T-helper 1 cell (primary cell): ENCODE measurements at regions not wholly inside any gene's neighbourhood (a gene's known extent, or its start where the extent isn't known, plus 50 kb on each side); places are given as distances from the start of the nearest gene placed in this dataset.

Experiments used
- DNase-seq, 5 donors: peaks; one replicate each; pipeline ENCODE4 v3.0.0-alpha.2; 2012 to 2020

DNA sequence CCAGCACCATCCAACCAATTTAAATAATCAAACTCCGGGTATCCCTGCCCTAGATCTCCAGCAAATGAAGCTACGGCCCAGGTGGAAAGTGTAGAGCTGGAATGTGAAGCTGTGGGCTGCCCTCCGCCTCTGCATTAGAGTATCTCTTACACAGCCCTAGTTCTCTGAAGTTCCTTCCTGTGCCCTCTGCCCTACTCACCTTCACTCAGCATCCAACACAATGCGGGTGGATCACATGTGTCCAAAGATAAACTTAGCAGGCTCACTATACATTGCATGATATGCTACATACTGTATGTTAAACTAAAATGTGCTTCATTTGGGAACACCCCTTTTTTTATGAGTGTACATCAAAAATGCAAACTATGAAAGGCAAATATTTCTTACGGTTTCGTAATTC lies 70.0 kb upstream of the RAD23B start:
- peak in 1 of 5 donors; percentile 4 for DNase-seq

DNA sequence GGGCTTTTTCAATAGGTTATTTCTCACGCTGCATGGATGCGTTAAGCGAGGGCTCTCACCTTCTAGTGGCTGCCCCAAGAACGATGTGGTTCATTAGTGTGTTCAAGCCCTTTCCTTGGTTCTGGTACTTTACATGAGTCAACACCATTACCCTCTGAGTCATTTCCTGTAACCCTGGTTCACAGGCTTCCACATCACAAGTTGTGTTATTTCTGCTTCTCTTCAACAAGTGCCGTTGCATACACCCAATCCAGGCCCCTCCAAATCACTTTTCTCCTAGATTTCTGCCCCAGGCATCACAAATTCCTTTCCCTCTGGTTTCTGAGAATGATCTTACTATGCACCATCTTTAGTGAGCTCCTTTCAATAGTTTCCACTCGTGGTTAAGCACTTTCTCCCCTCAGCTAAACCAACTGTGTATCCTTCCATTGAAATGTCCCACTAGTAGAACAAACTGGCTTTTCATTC lies 69.5 kb upstream of the RAD23B start:
- peak in 1 of 5 donors; percentile 73 for DNase-seq

DNA sequence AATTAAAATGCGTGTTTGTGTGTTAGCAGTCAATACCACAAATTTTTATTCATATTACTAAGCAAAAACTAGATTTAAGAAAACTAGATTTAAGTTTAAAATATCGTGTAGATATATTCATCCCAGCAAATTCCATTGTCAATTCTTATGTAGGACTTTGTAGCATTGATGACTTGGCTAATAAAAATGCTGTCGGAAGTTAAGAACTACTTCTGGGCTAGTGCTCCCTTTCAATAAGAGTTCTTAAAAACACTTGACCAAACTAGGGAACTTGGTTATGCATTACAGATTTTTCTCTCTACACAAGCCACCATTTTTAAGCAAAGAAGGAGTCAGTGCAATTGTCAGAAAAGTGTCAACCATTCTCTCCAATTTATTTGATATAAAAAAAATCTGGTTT lies 68.7 kb upstream of the RAD23B start:
- DNase-seq = no peak

DNA sequence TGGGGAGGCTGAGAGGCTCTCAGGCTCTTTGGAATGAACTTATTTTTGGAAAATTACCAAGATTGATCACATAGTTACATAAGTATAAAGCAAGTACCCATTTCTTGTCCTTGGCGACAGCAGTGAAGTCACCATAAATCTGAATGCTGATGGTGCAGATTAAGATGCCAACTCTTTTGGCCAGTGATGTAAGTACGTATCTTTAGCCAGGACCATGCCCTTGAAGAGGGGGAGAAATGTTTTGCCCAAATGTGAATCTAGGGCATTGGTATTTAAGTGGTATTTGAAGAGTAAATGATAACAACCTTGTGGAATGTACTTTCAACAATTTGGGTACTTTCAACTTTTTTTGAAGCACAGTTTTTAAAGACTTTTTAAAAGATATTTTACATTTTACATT lies 68.2 kb upstream of the RAD23B start:
- DNase-seq = no peak

DNA sequence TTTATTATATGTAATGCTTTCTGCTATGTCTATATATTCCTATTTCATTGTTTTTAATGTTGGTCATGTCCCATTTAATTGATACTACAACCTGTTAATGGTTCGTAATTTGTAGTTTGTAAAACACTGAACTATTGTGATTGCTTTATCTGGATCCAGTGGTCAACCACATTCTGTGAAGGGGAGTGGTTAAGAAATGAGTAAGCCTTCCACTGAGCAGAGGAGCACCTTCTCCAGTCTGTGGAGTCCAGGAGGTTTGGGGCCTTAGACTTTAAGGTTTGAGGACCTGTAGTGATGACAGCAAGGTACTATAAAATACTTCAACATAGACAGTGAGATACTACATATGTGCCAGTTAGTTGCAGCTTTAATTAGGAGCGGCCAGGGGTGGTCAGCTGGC lies 67.7 kb upstream of the RAD23B start:
- DNase-seq = peak in 1 of 5 donors; percentile 5

DNA sequence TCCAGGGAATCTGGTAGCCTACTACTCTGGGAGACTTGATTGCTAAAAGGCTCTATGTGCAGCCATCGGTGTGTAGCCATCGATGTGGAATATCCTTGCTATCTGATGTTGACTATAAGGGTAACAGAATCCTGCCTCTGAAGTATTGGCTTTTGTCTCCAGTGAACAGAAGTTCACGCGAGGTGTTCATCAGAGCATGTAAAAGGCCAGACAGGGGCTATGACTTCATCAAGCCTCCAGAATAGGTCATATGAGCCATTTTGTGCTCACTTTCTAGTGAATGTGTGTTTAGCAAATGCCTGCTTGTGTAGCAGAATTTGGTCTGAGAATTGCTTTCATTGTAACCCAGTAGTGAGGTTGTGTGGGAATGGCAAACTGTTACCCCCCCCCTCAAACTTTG lies 66.8 kb upstream of the RAD23B start:
- DNase-seq = no peak

DNA sequence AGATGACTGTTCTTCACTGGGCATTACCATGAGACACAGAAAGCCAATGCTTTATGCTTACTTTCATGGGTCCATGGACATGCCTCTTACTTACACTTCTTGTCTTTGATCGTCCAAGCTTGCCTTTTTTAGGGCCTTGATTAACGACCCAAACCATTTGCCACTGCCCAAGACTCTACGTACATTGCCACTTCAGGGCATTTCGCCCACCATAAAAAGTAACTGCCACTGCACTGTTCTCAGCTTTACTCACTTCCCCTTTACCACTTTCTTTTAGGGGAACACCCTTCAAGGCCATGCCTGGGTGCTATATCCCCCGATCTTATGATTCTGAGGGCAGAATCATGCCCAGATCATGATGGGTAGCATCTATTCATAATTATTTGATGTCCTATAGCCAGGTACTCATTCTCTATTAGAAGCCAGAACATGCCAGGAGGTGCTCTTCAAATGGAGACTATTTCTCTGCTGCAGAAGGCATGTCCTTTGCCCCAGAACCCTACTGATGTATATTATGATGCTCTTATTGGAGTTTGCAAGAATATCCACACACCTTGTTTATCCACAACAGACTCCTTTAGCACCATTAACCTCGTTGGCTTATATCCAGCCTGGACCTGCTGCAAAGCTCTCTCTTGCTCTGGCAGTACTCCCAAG lies 64.1 kb upstream of the RAD23B start:
- no peak for DNase-seq

DNA sequence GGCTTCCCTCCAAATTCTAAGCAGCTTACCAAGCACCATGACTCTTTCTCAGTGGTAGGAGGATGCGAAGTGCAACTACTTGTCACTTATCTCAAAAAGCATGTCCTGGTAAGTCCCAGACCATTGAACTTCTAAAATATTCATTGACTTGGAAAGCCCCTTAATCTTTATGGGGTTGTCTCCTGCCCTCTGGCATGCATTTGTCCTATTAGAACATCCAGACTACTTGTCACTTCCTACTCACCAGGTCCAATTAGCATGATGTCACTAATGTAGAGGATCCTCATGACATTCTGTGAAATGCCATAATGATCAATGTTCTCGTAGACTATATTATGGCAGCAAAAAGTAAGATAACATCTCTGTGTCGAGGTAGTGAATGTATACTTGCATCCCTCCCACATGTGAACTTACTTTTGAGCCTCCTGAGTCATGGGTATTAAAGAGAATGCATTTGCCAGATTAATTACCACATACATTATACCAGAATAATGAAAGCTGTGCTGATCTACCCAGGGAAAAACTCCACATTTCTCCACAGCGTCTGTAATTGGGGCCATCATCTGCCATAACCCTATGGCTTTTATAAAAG lies 63.5 kb upstream of the RAD23B start:
- DNase-seq = no peak

DNA sequence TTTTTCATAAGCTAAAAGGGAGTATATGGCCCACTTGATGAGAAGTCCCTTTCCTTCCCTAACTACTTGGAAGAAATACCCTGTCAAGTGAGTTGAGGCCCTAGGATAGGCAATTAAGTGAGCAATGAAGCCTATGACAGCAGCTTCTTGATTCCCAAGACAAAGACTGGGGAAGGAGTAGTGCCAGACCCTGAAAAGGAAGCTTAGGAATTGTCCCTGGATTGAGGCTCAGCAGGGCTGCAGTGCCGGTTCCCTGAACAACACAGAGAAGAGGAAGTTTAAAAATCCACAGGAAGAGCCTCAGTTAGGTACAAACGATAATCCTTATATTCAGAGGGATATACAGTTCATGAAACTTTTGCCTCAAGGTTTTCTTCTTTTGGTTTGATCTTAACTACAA lies 61.8 kb upstream of the RAD23B start:
- no peak for DNase-seq

DNA sequence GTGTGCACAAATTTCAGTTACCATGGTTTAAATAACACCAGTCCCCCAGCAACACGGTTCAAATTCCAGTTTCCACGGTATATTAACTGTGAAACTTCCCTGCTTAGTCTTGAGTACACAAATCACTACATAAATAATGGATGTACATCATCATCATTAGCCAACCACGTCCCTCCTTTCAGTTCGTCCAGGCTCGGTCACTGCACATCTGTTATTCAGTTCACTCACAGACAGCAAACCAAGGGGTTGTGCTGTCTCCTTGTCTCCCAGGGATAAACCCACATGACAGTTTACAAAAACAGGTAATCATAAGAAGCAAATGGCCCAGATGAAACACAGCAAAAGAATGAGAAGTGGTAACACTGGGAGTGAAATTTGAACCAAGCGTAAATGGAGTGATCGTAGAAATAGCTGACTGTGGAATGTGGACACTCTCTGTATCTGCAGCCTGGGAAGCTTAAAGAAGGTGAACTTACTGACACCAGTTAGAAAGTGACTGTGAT lies 61.0 kb upstream of the RAD23B start:
- DNase-seq = no peak

DNA sequence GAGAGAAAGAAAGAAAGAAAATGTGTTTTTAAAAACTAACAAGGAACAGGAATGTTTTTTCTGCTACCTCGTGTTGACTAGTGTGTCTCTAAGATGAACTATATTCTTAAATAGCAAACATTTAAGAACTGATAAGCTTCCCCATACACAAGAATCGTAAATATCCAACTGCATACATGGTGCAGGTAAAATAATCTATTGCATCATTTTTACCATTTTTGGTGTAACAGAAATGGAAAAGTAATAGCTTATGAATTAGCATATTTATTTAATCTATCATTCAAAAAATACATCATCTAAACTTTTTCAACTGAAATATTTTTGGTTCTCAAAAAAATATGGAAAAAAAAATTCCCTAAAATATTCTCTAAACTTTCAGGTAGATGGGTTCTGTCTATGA lies 59.7 kb upstream of the RAD23B start:
- no peak for DNase-seq

DNA sequence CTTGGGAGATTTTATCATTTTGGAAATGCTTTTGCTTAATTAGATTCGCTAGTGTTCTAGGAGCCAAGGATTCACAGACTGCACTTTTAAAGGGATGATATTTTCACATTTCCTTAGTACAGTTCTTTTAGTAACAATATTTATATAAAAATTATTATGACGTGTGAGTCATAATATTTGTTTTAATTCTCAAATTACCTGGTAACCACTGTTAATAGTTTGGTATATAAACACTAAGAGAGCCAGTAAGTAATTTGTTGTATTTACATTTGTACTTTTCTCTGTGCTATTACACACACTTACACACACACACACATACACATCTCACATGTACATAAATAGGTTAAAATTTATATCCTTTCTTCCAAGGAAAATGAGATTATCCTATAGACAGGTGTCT lies 58.8 kb upstream of the RAD23B start:
- DNase-seq = no peak

DNA sequence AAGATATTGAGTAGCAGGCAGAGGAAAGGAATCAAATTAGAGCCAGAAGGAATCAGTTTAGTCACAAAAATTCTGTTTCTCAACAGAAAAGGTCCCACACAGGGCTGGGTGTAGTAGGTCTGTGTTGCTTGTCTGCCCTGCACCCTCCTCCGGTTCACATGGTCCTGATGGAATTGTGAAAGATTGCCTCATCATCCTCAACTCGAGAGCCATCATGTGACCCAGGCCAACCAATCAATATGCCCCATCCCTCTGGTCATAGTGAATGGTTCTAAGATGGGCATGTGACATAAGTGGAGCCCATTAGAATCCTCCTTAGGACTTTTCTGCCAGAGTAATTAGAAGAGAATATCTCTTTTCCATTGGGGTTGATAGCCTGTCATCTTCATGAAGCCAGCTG lies 56.7 kb upstream of the RAD23B start:
- DNase-seq = no peak

DNA sequence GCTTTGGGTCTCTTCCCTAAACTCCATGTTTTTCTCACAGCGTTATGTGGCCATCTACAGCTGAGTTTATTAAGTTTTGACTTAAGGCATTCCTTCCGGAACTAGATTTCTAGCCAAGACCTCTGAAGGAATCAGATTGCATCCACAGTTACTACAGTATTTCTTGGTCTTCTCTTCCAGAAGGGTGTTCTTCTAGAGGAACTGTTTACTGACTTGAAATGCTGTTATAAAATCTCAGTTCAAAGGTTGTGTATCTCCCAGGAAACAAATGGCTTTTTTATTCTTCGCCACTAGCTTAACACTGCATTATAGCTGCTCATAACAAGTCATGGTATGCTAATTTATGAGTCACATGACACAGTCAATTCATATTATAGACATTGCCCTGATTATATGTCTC lies 55.3 kb upstream of the RAD23B start:
- no peak for DNase-seq

DNA sequence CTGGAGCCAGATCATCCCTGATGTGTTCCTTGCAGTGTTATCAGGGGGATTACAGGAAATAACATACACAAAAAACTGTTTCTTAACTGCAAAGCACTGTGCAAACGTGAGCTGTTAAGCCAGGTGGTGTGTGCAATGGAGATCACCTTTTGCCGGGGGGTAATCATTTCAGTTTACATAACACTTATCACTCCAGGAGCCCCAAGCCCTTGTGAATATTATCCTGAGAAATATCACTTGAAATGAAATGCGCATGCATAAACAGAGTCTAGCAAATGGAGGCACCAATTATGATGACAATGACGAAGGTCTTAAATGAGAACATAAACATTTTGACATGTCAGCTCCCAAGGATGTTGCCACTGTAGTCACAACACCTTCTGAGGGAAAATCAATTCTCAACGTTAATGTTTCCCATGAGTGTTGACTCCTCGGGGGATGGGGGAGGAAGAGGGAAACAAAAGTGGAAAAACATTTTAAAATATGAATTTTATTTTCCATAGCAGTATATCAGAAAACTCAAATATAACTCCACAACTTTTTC lies 54.5 kb upstream of the RAD23B start:
- DNase-seq = no peak

DNA sequence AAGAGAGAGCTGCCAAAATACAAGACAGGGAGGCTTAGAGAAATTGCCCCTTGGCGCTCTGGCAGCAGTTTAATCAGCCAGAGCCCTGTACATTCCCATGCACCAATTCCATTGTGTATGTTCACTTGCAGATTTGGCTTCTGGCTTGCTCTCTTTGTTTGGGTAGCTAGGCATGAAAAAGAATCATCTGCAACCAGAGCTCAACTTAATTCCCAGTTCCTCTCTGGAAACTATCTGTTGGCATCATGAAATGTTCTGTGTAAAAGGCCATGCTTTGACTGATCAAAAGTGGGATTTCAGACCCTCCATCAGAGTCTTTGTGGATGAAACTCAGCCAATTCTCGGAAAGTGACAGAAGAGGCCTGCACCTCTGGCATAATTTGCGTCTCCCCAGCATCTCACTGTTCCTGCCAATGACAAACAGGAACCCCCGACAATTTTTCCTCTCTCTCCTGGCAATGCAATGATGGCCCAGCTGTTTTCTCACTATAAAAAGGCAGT lies 53.8 kb upstream of the RAD23B start:
- no peak for DNase-seq
